OCI-LY1 (cell line): ENCODE measurements at regions not wholly inside any gene's neighbourhood (a gene's known extent, or its start where the extent isn't known, plus 50 kb on each side); places are given as distances from the start of the nearest gene placed in this dataset.

Experiments used
- CTCF ChIP-seq: fragments of 200-600 bp; sonication (generic), shearing (Covaris generic); IDR thresholded peaks from 2 replicates; pipeline ENCODE4 v1.5.1; 2017; ENCODE audit warnings: mild to moderate bottlenecking, antibody characterized with exemption, low read length, moderate library complexity, mixed read lengths
- EZH2 ChIP-seq: fragments of 200-600 bp; sonication (generic), shearing (Covaris generic); IDR thresholded peaks from 2 replicates; pipeline ENCODE4 v1.8.0; 2017; ENCODE audit warnings: borderline replicate concordance, mixed run types, mild to moderate bottlenecking, antibody characterized with exemption, low read length, moderate library complexity, mixed read lengths

GRCh38 chr9:87322840-87323635, 174.6 kb upstream of the DAPK1 start:
- TF ChIP-seq EZH2 (no peak), CTCF (no peak)
